GM12878 (cell line): ENCODE measurements at regions not wholly inside any gene's neighbourhood (a gene's known extent, or its start where the extent isn't known, plus 50 kb on each side); places are given as distances from the start of the nearest gene placed in this dataset.

Experiments used
- ATAC-seq: fragments of 200-7000 bp; cut with Tn5 transposase; 3 replicates; pipeline ENCODE4 v1.9.1; 2020; ENCODE audit warnings: mild to moderate bottlenecking, moderate library complexity
- BruUV-seq: library from RNA; stranded (reverse); fragments of 400-500 nt; replicated peaks from 2 replicates; lab custom pipeline; 2021; lab: Mats Ljungman, UMichigan
- CTCF ChIA-PET: fragments of 300-600 bp; sonication (Branson Sonifier 250); formaldehyde crosslinking; extraction: SDS; loops from one replicate; lab custom pipeline; 2021; ENCODE audit warnings: inconsistent platforms; lab: Yijun Ruan, JAX
- POLR2A ChIA-PET: fragments of 350-600 bp; formaldehyde crosslinking; extraction: SDS; loops from one replicate; lab custom pipeline; 2021; ENCODE audit warnings: inconsistent platforms; lab: Charles Lee
- RAD21 ChIA-PET: fragments of 300-600 bp; sonication (Branson Sonifier 250); formaldehyde crosslinking; loops from one replicate; lab custom pipeline; 2023; ENCODE audit warnings: antibody characterized with exemption; ENCODE audit not compliant: unreplicated experiment; lab: Charles Lee
- SMC1A ChIA-PET: fragments of 300-600 bp; sonication (Branson Sonifier 250); formaldehyde crosslinking; loops from one replicate; lab custom pipeline; 2023; ENCODE audit not compliant: unreplicated experiment, uncharacterized antibody; lab: Charles Lee
- DNase-seq: peaks from one replicate; pipeline ENCODE4 v3.0.0-alpha.2; 2011; ENCODE audit warnings: low read depth, low spot score
- FAIRE-seq: peaks from 3 replicates; lab custom pipeline; 2011; peaks lifted over from hg19 to GRCh38; lab: Jason Lieb, UNC
- H2AFZ ChIP-seq: 2 replicates; pipeline ENCODE4 v1.6.0; 2011; ENCODE audit warnings: low read depth, low read length, control low read depth; ENCODE audit not compliant: control insufficient read depth
- H3K27ac ChIP-seq: 2 replicates; pipeline ENCODE4 v1.5.1; 2011; ENCODE audit warnings: control low read depth; ENCODE audit not compliant: control insufficient read depth, insufficient read depth
- H3K27me3 ChIP-seq, 2 experiments: replicated peaks in 1 of 2; 2 replicates each; pipeline versions ENCODE4 v1.6.0 to v1.6.1; 2011; ENCODE audit warnings: low read length in 1 of 2; ENCODE audit not compliant: control insufficient read depth in 2 of 2, insufficient read depth in 2 of 2
- H3K36me3 ChIP-seq, 2 experiments: 2 replicates each; pipeline ENCODE4 v1.5.1; 2011; ENCODE audit warnings: low read length in 1 of 2; ENCODE audit not compliant: control insufficient read depth in 2 of 2, insufficient read depth in 2 of 2
- H3K4me1 ChIP-seq: 2 replicates; pipeline ENCODE4 v1.6.1; 2011; ENCODE audit warnings: mild to moderate bottlenecking, low read length, moderate library complexity, mixed read lengths; ENCODE audit not compliant: control insufficient read depth, insufficient read depth
- H3K4me2 ChIP-seq: 2 replicates; pipeline ENCODE4 v1.6.0; 2011; ENCODE audit warnings: control low read depth; ENCODE audit not compliant: control insufficient read depth, insufficient read depth
- H3K4me3 ChIP-seq: fragments of 200-600 bp; sonication (generic); 2 replicates; pipeline ENCODE4 v1.5.1; 2016
- H3K79me2 ChIP-seq: 2 replicates; pipeline ENCODE4 v1.6.0; 2011; ENCODE audit warnings: low read length; ENCODE audit not compliant: control insufficient read depth, insufficient read depth
- H3K9ac ChIP-seq: 2 replicates; pipeline ENCODE4 v1.8.0; 2011; ENCODE audit warnings: low read length, control low read depth, mixed read lengths; ENCODE audit not compliant: control insufficient read depth, insufficient read depth
- H3K9me3 ChIP-seq: replicated peaks from 3 replicates; pipeline ENCODE4 v1.5.1; 2011; ENCODE audit warnings: mild to moderate bottlenecking, low read length; ENCODE audit not compliant: control insufficient read depth, insufficient read depth
- H4K20me1 ChIP-seq: 2 replicates; pipeline ENCODE4 v1.6.0; 2011; ENCODE audit not compliant: control insufficient read depth, insufficient read depth
- CREM ChIP-seq: IDR thresholded peaks from 2 replicates; pipeline ENCODE4 v1.6.1; 2014; ENCODE audit warnings: antibody characterized with exemption, low read depth
- RUNX3 ChIP-seq: IDR thresholded peaks from 2 replicates; pipeline ENCODE4 v1.6.1; 2012; ENCODE audit warnings: low read length, inconsistent platforms
- SMAD1 ChIP-seq: fragments of 450-650 bp; IDR thresholded peaks from 2 replicates; pipeline ENCODE4 v1.6.1; 2018; ENCODE audit warnings: mild to moderate bottlenecking, low read depth; ENCODE audit not compliant: partially characterized antibody
- TCF3 ChIP-seq: IDR thresholded peaks from 2 replicates; pipeline ENCODE4 v1.6.1; 2012; ENCODE audit warnings: low read depth, mild to moderate bottlenecking, low read length, borderline replicate concordance; ENCODE audit not compliant: insufficient read depth
- ZNF274 ChIP-seq: IDR thresholded peaks from one replicate; pipeline ENCODE4 v1.8.0; 2011; ENCODE audit not compliant: insufficient read length, insufficient read depth
- WGBS: methylation state at CpG from one replicate; pipeline ENCODE4 v1.1.6; 2016; ENCODE audit warnings: low lambda C conversion rate; ENCODE audit not compliant: insufficient replicate concordance, insufficient coverage; ENCODE audit errors: missing lambda C conversion rate; 5-methylcytosine and 5-hydroxymethylcytosine counted together
- in situ Hi-C: fragments of 300-500 bp; cut with MboI; formaldehyde crosslinking; loops from 9 replicates; pipeline ENCODE4 v1.14.3; 2018; ENCODE audit warnings: mixed read lengths
- intact Hi-C: fragments of 100-400 bp; cut with micrococcal nuclease; formaldehyde crosslinking; loops from one replicate; pipeline ENCODE4 v1.14.2; 2022; ENCODE audit not compliant: unreplicated experiment
- TF ChIP-seq, protein P1 (sequence below): fragments of 450-650 bp; conservative IDR thresholded peaks from 2 replicates; pipeline ENCODE4 v1.6.1; 2017; ENCODE audit warnings: mild to moderate bottlenecking, moderate library complexity
- TF ChIP-seq, protein P2 (sequence below): fragments of 450-650 bp; IDR thresholded peaks from 2 replicates; pipeline ENCODE4 v1.6.1; 2017; ENCODE audit warnings: mild to moderate bottlenecking, low read depth, inconsistent platforms; ENCODE audit not compliant: poor library complexity, severe bottlenecking

DNA sequence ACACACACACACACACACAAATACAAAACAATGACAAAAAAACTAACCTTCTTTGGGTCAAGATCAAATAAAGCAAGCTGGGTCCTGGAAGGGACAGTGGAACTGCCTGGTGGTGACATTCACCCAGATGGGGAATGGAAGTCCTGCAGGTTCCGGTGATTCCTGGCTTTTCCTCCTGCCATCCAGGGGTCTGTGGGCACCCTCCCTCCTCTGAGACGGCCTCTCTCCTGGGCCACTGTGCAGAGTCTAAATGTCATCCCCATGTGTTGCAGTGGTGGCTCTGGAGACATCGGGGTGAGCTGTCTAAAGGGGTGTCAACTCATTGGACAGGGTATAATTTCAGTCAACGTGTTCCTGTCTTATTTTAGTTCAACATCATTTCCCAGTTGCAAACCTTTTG, 248.2 kb downstream of the ZNF536 start:
- Histone ChIP-seq H3K79me2 (no peaks in the 10 kb centered on the region), H3K36me3 (no peaks in the 10 kb centered on the region), H3K4me3 (no peak overlapping the region), H3K4me2 (no peak overlapping the region), H3K9ac (no peak overlapping the region), H3K4me1 (no peaks in the 10 kb centered on the region), H3K27me3 (no peaks in the 10 kb centered on the region), H3K9me3 (no peaks in the 10 kb centered on the region; the same call in 2 of the 3 replicates), H4K20me1 (no peaks in the 10 kb centered on the region), H3K27ac (no peak overlapping the region)
- WGBS: 34% methylated on average over 4 of the region's 4 CpGs
- BruUV-seq: no TSS peak
- intact Hi-C loops (no loop called here), in situ Hi-C loops (no loop called here)
- SMC1A ChIA-PET: no interaction called here
- FAIRE-seq (no peak), DNase-seq (no peak), ATAC-seq (no peak)
- RAD21 ChIA-PET: no interaction called here
- CTCF ChIA-PET: no interaction called here
- TF ChIP-seq TCF3: no peak
- no peak for TF ChIP-seq SMAD1
- TF ChIP-seq, protein P1, sequence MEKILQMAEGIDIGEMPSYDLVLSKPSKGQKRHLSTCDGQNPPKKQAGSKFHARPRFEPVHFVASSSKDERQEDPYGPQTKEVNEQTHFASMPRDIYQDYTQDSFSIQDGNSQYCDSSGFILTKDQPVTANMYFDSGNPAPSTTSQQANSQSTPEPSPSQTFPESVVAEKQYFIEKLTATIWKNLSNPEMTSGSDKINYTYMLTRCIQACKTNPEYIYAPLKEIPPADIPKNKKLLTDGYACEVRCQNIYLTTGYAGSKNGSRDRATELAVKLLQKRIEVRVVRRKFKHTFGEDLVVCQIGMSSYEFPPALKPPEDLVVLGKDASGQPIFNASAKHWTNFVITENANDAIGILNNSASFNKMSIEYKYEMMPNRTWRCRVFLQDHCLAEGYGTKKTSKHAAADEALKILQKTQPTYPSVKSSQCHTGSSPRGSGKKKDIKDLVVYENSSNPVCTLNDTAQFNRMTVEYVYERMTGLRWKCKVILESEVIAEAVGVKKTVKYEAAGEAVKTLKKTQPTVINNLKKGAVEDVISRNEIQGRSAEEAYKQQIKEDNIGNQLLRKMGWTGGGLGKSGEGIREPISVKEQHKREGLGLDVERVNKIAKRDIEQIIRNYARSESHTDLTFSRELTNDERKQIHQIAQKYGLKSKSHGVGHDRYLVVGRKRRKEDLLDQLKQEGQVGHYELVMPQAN: no peak
- no peak for TF ChIP-seq CREM
- TF ChIP-seq RUNX3: no peak
- TF ChIP-seq, protein P2, sequence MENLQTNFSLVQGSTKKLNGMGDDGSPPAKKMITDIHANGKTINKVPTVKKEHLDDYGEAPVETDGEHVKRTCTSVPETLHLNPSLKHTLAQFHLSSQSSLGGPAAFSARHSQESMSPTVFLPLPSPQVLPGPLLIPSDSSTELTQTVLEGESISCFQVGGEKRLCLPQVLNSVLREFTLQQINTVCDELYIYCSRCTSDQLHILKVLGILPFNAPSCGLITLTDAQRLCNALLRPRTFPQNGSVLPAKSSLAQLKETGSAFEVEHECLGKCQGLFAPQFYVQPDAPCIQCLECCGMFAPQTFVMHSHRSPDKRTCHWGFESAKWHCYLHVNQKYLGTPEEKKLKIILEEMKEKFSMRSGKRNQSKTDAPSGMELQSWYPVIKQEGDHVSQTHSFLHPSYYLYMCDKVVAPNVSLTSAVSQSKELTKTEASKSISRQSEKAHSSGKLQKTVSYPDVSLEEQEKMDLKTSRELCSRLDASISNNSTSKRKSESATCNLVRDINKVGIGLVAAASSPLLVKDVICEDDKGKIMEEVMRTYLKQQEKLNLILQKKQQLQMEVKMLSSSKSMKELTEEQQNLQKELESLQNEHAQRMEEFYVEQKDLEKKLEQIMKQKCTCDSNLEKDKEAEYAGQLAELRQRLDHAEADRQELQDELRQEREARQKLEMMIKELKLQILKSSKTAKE: no peak
- no peak for TF ChIP-seq ZNF274
- TF ChIP-seq, all 136 proteins: peak for 0
- no peak overlapping the region for H2AFZ ChIP-seq
- POLR2A ChIA-PET: no interaction called here
